Gastroesophageal sphincter (tissue), 3 donors: ENCODE measurements at regions not wholly inside any gene's neighbourhood (a gene's known extent, or its start where the extent isn't known, plus 50 kb on each side); places are given as distances from the start of the nearest gene placed in this dataset.

Source experiments
- POLR2A ChIP-seq, 2 donors: fragments of 450-650 bp; IDR thresholded peaks; one replicate each; pipeline ENCODE4 v1.6.1; 2017; ENCODE audit warnings: antibody characterized with exemption in 2 of 2, mild to moderate bottlenecking in 2 of 2, moderate library complexity in 1 of 2
- POLR2AphosphoS5 ChIP-seq: sonication (generic); formaldehyde crosslinking; IDR thresholded peaks from one replicate; pipeline ENCODE4 v1.6.1; 2017; ENCODE audit warnings: antibody characterized with exemption
- TF ChIP-seq, protein P1 (sequence below), 4 experiments: fragments of 200-600 bp in 2 of 4; fragments of 450-650 bp in 2 of 4; sonication (generic) in 1 of 4; IDR thresholded peaks; one replicate each; pipeline ENCODE4 v1.5.1; 2017 to 2019; ENCODE audit warnings: antibody characterized with exemption in 4 of 4, mild to moderate bottlenecking in 2 of 4, moderate library complexity in 2 of 4

DNA sequence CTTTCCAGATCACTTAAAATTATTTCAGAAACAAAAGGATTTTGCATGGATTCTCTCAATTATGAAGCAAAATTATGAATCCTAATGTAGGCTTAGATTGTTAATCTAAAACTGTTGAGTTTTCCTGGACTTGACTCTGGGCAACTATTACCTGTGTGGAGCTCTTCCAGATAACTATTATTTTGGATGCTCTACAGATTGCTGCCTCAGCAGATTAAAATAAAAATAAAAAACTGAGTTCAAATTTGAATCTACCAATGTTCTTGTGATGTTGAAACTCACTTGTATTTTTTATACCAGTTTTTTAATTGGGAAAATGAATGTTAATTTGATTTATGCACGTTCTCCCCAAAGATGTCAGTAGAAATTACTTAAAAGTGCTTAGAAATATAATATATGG is 120.5 kb upstream of the NAV3 start:
- TF ChIP-seq POLR2A (IDR thresholded peaks at IDR 0.05) (no peak), POLR2AphosphoS5 (no peak)
- TF ChIP-seq, protein P1, sequence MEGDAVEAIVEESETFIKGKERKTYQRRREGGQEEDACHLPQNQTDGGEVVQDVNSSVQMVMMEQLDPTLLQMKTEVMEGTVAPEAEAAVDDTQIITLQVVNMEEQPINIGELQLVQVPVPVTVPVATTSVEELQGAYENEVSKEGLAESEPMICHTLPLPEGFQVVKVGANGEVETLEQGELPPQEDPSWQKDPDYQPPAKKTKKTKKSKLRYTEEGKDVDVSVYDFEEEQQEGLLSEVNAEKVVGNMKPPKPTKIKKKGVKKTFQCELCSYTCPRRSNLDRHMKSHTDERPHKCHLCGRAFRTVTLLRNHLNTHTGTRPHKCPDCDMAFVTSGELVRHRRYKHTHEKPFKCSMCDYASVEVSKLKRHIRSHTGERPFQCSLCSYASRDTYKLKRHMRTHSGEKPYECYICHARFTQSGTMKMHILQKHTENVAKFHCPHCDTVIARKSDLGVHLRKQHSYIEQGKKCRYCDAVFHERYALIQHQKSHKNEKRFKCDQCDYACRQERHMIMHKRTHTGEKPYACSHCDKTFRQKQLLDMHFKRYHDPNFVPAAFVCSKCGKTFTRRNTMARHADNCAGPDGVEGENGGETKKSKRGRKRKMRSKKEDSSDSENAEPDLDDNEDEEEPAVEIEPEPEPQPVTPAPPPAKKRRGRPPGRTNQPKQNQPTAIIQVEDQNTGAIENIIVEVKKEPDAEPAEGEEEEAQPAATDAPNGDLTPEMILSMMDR (IDR thresholded peaks at IDR 0.05), result no peak
